ENCODE measurements at regions not wholly inside any gene's neighbourhood (a gene's known extent, or its start where the extent isn't known, plus 50 kb on each side); places are given as distances from the start of the nearest gene placed in this dataset.
"Not testable (repeated sequence)": the region's sequence is repeated elsewhere in the genome, so short reads cannot be mapped to it uniquely, and the experiment has no call there.

DNA sequence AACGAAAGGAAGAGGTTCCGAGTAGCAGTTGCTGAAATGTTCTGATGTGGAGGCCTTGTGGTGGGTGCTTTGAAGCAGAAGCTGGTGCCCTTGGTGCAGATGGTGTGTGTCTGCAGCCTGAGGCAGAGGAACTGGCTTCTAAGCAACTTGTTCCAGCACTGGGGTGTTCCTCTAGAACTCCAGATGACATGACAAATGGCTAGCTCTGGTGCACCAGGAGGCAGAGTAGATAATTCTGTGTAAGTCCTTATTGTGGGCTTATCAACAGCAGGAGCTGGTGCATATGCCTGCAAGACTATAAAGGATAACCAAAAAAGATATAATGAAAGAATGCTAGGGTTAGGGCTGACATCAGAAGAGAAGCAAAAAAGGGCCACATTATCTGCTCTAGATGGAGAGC lies 76.5 kb downstream of the ARL5B start:
- no peak for DNase-seq

DNA sequence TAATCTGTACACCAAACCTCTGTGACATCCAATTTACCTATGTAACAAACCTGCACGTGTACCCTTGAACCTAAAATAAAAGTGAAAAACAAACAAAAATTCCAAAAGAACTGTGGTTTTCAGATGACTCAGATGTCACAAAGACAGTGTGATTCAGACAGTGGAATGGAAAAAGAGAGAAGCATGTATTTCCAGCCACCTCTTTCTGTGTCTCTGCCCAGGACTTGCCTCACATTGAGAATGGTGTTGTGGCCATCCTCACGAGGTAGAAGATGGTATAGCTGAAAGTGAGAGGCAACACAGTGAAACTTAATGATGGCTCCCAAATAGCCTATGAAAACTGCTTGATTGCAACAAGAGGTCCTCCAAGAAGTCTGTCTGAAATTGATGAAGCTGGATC lies 78.0 kb downstream of the ARL5B start:
- DNase-seq = no peak

- no peak for DNase-seq
These were observed 78.6 kb downstream of the ARL5B start for GRCh38 chr10:18737841-18738240.

- no peak for DNase-seq
These were observed 79.6 kb downstream of the ARL5B start for GRCh38 chr10:18738835-18739234.

- DNase-seq = no peak
These were observed 84.7 kb downstream of the ARL5B start for GRCh38 chr10:18743926-18744325.

DNA sequence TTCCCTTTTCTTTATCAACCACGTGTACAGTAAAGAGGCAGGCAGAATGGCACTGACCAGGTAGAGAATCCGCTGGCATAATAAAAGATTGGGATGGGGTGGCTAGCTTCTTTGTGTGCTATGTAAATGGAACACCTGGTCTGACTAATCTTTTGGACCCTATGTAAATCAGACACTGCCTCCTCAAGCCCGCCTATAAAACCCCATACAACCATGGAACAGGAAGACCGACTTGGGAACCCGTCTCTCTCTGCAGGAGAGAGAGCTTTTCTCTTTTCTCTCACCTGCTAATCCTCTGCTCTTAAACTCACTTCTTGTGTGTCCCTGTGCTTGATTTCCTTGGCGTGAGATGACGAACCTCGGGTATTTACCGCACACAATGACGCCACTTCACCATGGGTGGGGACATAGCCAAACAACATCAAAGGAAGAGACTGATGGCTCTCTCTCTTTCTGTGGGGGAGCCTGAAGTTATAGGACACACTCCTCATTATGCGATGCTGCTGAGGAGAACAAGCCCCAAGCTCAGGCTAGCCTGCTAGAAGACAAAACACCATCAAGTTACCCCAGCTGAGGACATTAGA lies 94.2 kb downstream of the ARL5B start:
- no peak for DNase-seq

GRCh38 chr10:18759575-18759974 lies 100.3 kb downstream of the ARL5B start:
- no peak for DNase-seq

- DNase-seq = no peak
These were observed 101.6 kb downstream of the ARL5B start for GRCh38 chr10:18760836-18761235.

GRCh38 chr10:18767981-18768380 lies 108.8 kb downstream of the ARL5B start:
- no peak for DNase-seq

DNA sequence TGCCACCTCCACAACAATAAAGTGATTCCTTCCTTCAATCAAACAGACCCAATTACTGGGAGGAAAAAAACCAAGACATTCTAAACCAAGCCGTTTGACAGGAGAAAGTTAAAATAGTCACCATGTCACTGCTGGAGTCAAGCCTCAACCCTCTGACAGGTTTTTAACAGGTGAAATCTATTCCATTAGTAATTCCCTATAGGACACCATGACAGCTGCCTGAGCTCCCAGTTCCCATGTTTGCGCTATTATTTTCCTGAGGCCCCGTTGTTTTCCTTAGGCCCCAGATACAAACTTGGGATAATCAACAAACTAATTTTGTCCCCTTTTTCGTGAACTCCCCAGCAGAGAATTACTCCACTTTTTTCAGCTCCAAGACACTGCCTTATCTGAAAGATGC lies 113.9 kb downstream of the ARL5B start:
- no peak for DNase-seq

- no peak for DNase-seq
These were observed 118.0 kb downstream of the ARL5B start for GRCh38 chr10:18777258-18777657.

DNA sequence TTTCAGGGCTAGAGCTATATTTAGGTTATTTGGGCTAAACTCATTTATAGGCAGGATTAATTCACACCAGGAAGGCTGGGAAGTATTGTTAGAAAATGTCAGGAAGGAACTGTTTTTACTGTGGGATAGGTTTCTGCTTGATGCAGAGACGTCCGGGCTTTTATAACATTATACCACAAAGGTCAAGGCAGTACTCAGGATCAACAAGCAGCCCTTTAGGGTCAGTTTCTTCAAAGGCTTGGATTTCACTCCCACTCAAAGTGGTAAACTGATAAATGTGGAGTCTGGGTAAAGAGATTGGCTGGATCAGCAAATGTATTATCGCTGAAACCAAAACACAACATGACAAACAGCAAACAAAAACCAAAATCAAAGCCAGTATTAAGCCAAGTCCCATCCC lies 127.2 kb downstream of the ARL5B start:
- DNase-seq = no peak

DNA sequence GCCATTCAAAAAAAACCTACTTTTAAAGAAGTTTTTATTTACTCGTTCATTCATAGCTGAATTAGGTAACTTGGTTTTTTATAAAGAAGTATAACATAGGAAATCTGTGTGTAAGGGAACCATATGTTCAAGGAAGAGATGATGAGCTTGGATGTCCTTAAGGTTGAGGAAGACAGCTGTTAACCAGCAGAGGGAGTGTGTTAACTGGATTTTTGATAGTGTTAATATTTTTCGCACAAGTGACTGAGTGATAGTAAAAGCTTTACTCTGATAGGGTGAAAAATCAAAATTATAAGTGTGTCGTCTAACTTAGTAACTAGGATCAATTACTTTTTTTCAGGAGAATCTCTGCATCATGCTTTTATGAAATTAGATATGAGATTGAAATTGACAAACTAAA lies 134.7 kb downstream of the ARL5B start:
- DNase-seq = peak; percentile 26

DNA sequence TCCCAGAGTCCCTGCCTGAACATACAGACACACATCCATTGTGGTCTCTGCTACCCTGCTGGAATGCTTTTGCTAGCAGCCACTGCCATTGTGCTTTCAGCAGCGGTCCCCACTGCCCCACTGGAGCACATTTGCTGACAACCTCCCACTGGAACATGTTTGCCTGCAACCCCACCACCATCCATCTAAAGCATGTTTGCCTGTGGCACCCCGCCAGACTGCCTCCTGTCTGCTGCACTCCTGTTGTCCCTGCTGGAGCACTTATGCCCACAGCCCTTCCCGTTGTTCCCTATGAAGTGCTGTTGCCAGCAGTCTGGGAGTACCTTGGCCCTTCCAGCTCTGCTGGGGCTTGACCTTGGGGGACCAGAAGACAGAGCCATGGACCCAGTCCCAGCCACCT lies 136.3 kb downstream of the ARL5B start:
- no peak for DNase-seq

- DNase-seq = no peak
These were observed 138.1 kb downstream of the ARL5B start for GRCh38 chr10:18797286-18797685.

DNA sequence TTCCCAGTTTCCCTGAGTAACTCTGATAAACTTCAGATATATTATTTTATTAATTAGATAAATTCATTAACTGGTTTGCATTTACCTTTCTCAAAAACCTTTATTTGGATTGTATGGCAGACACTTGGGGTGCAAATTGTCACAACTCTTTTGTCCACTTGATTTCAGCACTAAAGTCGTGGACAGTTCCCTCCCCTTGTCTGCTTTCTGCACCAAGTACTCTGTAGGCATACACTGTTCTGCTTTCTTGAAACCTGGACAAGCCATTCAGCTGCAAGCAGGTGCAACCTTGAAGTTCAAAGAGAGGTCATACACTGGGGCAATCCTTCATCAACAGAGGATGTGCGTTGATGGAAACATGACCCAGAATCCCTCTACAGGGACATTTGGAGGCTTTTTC lies 162.9 kb downstream of the ARL5B start:
- DNase-seq = no peak

- DNase-seq = no peak
These were observed 170.0 kb downstream of the ARL5B start for GRCh38 chr10:18829259-18829658.

DNA sequence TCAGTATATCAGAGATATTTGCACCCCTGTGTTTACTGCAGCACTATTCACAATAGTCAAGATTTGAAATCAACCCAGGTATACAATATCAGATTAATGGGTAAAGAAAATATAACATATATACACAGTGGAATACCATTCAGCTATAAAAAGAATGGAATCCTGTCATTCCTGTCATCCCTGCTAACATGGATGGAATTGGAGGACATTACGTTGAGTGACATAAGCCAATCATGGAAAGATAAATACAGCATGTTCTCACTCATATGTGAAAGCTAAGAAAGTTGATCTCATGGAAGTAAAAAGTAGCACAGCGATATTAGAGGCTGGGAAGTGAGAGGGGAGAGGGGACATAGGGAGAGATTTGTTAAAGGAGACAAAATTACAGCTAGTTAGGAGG lies 171.0 kb downstream of the ARL5B start:
- no peak for DNase-seq

- not testable (repeated sequence) for DNase-seq
These were observed 192.0 kb upstream of the MALRD1 start for GRCh38 chr10:18856623-18857022.

GRCh38 chr10:18859659-18860058 lies 188.9 kb upstream of the MALRD1 start:
- DNase-seq = no peak

- DNase-seq = no peak
These were observed 188.4 kb upstream of the MALRD1 start for GRCh38 chr10:18860186-18860585.

GRCh38 chr10:18860631-18861240 lies 187.9 kb upstream of the MALRD1 start:
- DNase-seq = no peak

- DNase-seq = no peak
These were observed 187.2 kb upstream of the MALRD1 start for GRCh38 chr10:18861382-18861781.

DNA sequence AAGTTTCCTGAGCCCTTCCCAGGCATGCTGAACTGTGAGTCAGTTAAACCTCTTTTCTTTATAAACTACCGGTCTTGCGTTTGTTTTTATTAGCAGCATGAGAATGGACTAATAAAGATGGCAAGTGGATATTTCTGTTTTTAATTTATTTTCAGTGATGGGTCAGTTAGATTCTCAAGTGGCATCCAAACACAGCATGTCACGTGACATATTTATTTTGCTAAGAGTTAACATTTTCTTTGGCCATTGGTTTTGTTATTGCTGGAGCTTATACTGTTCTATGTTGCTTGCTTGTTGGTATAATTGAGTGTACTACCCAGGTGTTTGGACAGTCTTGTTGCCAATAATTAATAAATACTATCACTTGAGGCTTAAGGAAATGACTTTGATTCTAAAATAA lies 181.7 kb upstream of the MALRD1 start:
- no peak for DNase-seq

- DNase-seq = no peak
These were observed 179.7 kb upstream of the MALRD1 start for GRCh38 chr10:18868919-18869318.

Data from NCI-H2171 treated with DMSO at 0.1 percent for 48 hours (cell line).